ENCODE measurements at regions not wholly inside any gene's neighbourhood (a gene's known extent, or its start where the extent isn't known, plus 50 kb on each side); places are given as distances from the start of the nearest gene placed in this dataset.

DNA sequence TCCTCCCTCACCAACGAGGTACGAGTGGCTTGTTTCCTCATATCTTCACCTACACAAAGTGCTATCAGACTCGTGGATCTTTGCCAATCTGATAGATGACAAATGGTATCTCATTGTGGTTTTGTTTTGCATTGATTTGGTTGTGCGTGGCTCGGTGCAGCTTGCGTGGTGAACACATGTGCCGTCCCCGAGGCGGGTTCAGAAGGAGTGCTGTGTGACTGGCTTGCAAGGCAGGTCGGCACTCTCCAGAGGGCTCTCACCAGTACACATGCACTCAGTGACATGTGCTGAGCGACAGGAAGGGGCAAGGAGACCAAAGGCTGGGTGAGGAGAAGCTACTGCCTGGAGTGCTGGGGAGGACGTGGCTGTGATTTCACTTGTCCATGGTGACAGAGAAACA lies 95.3 kb upstream of the PITX1 start:
- POLR2A ChIA-PET, result no interaction called here
- Histone ChIP-seq H3K9me3 (replicated peaks; ENCODE audit: control insufficient read depth, insufficient read depth, low read length) (no peaks in the 10 kb centered on the region), H3K4me1 (ENCODE audit: control insufficient read depth, insufficient read depth, low read length) (no peaks in the 10 kb centered on the region), H3K27ac (ENCODE audit: control insufficient read depth, insufficient read depth) (no peak overlapping the region), H3K4me3 (no peak overlapping the region), H3K36me3 (ENCODE audit: control insufficient read depth in 2 of 2, insufficient read depth in 2 of 2, low read length in 1 of 2) (no peaks in the 10 kb centered on the region), H3K79me2 (ENCODE audit: control insufficient read depth, insufficient read depth, low read length) (no peaks in the 10 kb centered on the region), H3K27me3 (replicated peaks in 1 of 2; ENCODE audit: control insufficient read depth in 2 of 2, insufficient read depth in 2 of 2, low read length in 1 of 2) (peaks cover 0 to 3% of the 10 kb centered on the region in 2 experiments; a peak in 3 of 4 replicates), H3K4me2 (ENCODE audit: control insufficient read depth, insufficient read depth) (no peak overlapping the region), H3K9ac (ENCODE audit: control insufficient read depth, insufficient read depth, low read length) (no peak overlapping the region), H4K20me1 (ENCODE audit: control insufficient read depth, insufficient read depth) (no peaks in the 10 kb centered on the region), H2AFZ (ENCODE audit: control insufficient read depth, low read depth, low read length) (no peak overlapping the region)
- DNase-seq (ENCODE audit: low read depth, low spot score), result no peak
- BruUV-seq (replicated peaks), result no TSS peak
- SMC1A ChIA-PET (ENCODE audit: uncharacterized antibody, unreplicated experiment), result no interaction called here
- FAIRE-seq, result no peak
- ATAC-seq, result no peak; the same call in 2 of the 3 replicates
- intact Hi-C loops (cut with micrococcal nuclease; ENCODE audit: unreplicated experiment) (no loop called here), in situ Hi-C loops (cut with MboI) (no loop called here)
- CTCF ChIA-PET, result no interaction called here
- WGBS (ENCODE audit: insufficient coverage, insufficient replicate concordance, low lambda C conversion rate, missing lambda C conversion rate), result 2% methylated on average over 12 of the region's 12 CpGs
- no peak for TF ChIP-seq PAX5 (IDR thresholded peaks at IDR 0.05; ENCODE audit: borderline replicate concordance, low read depth, low read length)
- TF ChIP-seq MTA3 (IDR thresholded peaks at IDR 0.05; ENCODE audit: borderline replicate concordance, low read length), result no peak
- no peak for TF ChIP-seq CEBPB (IDR thresholded peaks at IDR 0.05; ENCODE audit: borderline replicate concordance in 1 of 2, low read depth in 2 of 2, low read length in 2 of 2)
- RAD21 ChIA-PET (ENCODE audit: unreplicated experiment), result no interaction called here

- H4K20me1 ChIP-seq (ENCODE audit: control insufficient read depth, insufficient read depth), result no peaks in the 10 kb centered on the region
- intact Hi-C loops (cut with micrococcal nuclease; ENCODE audit: unreplicated experiment) (no loop called here), in situ Hi-C loops (cut with MboI) (no loop called here)
- H3K27me3 ChIP-seq (replicated peaks in 1 of 2; ENCODE audit: control insufficient read depth in 2 of 2, insufficient read depth in 2 of 2, low read length in 1 of 2), result peaks cover 0 to 3% of the 10 kb centered on the region in 2 experiments; a peak in 3 of 4 replicates
- WGBS (ENCODE audit: insufficient coverage, insufficient replicate concordance, low lambda C conversion rate, missing lambda C conversion rate), result 13% methylated on average over 3 of the region's 3 CpGs
- DNase-seq (ENCODE audit: low read depth, low spot score) (no peak), FAIRE-seq (no peak), ATAC-seq (no peak)
- ChIA-PET CTCF (no interaction called here), RAD21 (ENCODE audit: unreplicated experiment) (no interaction called here), SMC1A (ENCODE audit: uncharacterized antibody, unreplicated experiment) (no interaction called here), POLR2A (no interaction called here)
- H2AFZ ChIP-seq (ENCODE audit: control insufficient read depth, low read depth, low read length), result no peak overlapping the region
- no peak overlapping the region for H3K4me2 ChIP-seq (ENCODE audit: control insufficient read depth, insufficient read depth)
- no peaks in the 10 kb centered on the region for H3K9me3 ChIP-seq (replicated peaks; ENCODE audit: control insufficient read depth, insufficient read depth, low read length)
- no peak overlapping the region for H3K27ac ChIP-seq (ENCODE audit: control insufficient read depth, insufficient read depth)
- H3K4me1 ChIP-seq (ENCODE audit: control insufficient read depth, insufficient read depth, low read length), result no peaks in the 10 kb centered on the region
- BruUV-seq (replicated peaks), result no TSS peak
- H3K9ac ChIP-seq (ENCODE audit: control insufficient read depth, insufficient read depth, low read length), result no peak overlapping the region
- no peak overlapping the region for H3K4me3 ChIP-seq
- no peaks in the 10 kb centered on the region for H3K36me3 ChIP-seq (ENCODE audit: control insufficient read depth in 2 of 2, insufficient read depth in 2 of 2, low read length in 1 of 2)
- H3K79me2 ChIP-seq (ENCODE audit: control insufficient read depth, insufficient read depth, low read length), result no peaks in the 10 kb centered on the region
- TF ChIP-seq ZNF217 (IDR thresholded peaks at IDR 0.05) (no peak), SIN3A (IDR thresholded peaks at IDR 0.05; ENCODE audit: low read depth, low read length) (no peak), STAT3 (IDR thresholded peaks at IDR 0.05; ENCODE audit: low read depth, low read length) (no peak), CREB1 (IDR thresholded peaks at IDR 0.05; ENCODE audit: low read depth) (no peak)
- TF ChIP-seq, protein P1, sequence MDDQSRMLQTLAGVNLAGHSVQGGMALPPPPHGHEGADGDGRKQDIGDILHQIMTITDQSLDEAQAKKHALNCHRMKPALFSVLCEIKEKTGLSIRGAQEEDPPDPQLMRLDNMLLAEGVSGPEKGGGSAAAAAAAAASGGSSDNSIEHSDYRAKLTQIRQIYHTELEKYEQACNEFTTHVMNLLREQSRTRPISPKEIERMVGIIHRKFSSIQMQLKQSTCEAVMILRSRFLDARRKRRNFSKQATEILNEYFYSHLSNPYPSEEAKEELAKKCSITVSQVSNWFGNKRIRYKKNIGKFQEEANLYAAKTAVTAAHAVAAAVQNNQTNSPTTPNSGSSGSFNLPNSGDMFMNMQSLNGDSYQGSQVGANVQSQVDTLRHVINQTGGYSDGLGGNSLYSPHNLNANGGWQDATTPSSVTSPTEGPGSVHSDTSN (IDR thresholded peaks at IDR 0.05; ENCODE audit: insufficient replicate concordance, low read depth, low read length), result no peak
- TF ChIP-seq, protein P2, sequence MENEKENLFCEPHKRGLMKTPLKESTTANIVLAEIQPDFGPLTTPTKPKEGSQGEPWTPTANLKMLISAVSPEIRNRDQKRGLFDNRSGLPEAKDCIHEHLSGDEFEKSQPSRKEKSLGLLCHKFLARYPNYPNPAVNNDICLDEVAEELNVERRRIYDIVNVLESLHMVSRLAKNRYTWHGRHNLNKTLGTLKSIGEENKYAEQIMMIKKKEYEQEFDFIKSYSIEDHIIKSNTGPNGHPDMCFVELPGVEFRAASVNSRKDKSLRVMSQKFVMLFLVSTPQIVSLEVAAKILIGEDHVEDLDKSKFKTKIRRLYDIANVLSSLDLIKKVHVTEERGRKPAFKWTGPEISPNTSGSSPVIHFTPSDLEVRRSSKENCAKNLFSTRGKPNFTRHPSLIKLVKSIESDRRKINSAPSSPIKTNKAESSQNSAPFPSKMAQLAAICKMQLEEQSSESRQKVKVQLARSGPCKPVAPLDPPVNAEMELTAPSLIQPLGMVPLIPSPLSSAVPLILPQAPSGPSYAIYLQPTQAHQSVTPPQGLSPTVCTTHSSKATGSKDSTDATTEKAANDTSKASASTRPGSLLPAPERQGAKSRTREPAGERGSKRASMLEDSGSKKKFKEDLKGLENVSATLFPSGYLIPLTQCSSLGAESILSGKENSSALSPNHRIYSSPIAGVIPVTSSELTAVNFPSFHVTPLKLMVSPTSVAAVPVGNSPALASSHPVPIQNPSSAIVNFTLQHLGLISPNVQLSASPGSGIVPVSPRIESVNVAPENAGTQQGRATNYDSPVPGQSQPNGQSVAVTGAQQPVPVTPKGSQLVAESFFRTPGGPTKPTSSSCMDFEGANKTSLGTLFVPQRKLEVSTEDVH (IDR thresholded peaks at IDR 0.05; ENCODE audit: low read depth, partially characterized antibody), result no peak
- TF ChIP-seq, protein P3, sequence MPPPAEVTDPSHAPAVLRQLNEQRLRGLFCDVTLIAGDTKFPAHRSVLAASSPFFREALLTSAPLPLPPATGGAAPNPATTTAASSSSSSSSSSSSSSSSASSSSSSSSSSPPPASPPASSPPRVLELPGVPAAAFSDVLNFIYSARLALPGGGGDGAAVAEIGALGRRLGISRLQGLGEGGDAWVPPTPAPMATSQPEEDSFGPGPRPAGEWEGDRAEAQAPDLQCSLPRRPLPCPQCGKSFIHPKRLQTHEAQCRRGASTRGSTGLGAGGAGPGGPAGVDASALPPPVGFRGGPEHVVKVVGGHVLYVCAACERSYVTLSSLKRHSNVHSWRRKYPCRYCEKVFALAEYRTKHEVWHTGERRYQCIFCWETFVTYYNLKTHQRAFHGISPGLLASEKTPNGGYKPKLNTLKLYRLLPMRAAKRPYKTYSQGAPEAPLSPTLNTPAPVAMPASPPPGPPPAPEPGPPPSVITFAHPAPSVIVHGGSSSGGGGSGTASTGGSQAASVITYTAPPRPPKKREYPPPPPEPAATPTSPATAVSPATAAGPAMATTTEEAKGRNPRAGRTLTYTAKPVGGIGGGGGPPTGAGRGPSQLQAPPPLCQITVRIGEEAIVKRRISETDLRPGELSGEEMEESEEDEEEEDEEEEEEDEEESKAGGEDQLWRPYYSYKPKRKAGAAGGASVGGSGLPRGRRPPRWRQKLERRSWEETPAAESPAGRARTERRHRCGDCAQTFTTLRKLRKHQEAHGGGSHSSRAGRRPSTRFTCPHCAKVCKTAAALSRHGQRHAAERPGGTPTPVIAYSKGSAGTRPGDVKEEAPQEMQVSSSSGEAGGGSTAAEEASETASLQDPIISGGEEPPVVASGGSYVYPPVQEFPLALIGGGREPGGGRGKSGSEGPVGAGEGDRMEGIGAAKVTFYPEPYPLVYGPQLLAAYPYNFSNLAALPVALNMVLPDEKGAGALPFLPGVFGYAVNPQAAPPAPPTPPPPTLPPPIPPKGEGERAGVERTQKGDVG (CRISPR knock-in tag; IDR thresholded peaks at IDR 0.05), result no peak
Observed at GRCh38 chr5:135128361-135128760, 94.3 kb upstream of the PITX1 start.
